ENCODE measurements at regions not wholly inside any gene's neighbourhood (a gene's known extent, or its start where the extent isn't known, plus 50 kb on each side); places are given as distances from the start of the nearest gene placed in this dataset.

DNA sequence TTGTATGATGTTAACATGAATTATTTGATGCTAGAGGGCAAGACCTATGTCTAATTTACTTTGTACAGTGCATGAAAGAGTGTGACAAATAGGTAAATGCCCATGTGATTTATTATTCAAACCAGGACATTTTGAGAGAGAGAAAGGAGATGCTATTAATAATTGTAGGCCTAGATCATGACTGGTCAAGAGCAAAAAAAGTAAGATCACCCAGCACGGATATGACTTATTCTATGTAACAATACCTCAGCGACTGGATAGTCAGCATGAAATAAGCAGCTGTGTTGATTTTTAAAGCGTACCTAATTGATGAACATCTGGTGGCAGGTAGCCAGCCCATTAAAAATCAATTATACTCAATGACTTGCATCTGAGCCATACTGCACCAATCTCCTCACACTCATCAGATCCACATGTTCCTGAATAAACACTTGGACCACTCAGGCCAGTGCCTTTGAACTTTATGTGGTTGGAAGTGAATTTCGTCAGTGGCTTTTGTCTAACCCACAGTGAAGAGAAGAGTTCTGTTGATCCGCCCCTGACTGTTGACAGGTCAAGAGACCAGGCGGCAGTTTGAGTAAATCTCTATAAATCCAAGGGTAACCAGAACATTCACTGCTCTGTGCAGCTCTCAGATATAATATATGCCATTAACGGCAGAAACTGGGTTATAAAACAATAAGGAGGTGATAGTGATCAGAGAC, 435.3 kb downstream of the MDFIC start:
- Histone ChIP-seq H2AFZ (ENCODE audit: low read depth, low read length) (no peak overlapping the region), H3K4me3 (ENCODE audit: insufficient read depth in 1 of 2, low read depth in 1 of 2, low read length in 2 of 2) (no peak overlapping the region), H3K9me3 (ENCODE audit: control insufficient read depth, low read length) (no peaks in the 10 kb centered on the region), H2AK5ac (ENCODE audit: low read length, severe bottlenecking) (no peak overlapping the region), H2BK120ac (ENCODE audit: low read depth, low read length) (no peak overlapping the region), H4K91ac (ENCODE audit: low read length) (no peak overlapping the region), H3K14ac (ENCODE audit: low read length in 2 of 2) (no peak overlapping the region), H3K18ac (ENCODE audit: low read depth in 1 of 2, low read length in 2 of 2) (no peak overlapping the region), H3K27ac (ENCODE audit: low read length, poor library complexity, severe bottlenecking) (no peak overlapping the region), H3K27me3 (ENCODE audit: control insufficient read depth in 1 of 2, insufficient read depth in 1 of 2, low read length in 2 of 2) (no peaks in the 10 kb centered on the region), H3K79me1 (replicated peaks; ENCODE audit: low read length, poor library complexity, severe bottlenecking) (no peaks in the 10 kb centered on the region), H2BK15ac (ENCODE audit: low read depth, poor library complexity, severe bottlenecking) (no peak overlapping the region), H3K23ac (ENCODE audit: low read length in 2 of 2) (no peak overlapping the region), H2BK12ac (ENCODE audit: low read length in 2 of 2) (no peak overlapping the region), H3K4ac (ENCODE audit: low read depth in 1 of 2, low read length in 2 of 2) (no peak overlapping the region), H3K36me3 (ENCODE audit: control insufficient read depth in 1 of 2, insufficient read depth in 2 of 2, low read depth in 1 of 2, low read length in 2 of 2) (no peaks in the 10 kb centered on the region), H3K4me1 (ENCODE audit: control insufficient read depth, insufficient read depth, low read depth, low read length) (no peaks in the 10 kb centered on the region), H3K9ac (ENCODE audit: low read length) (no peak overlapping the region), H3K4me2 (ENCODE audit: low read length, poor library complexity, severe bottlenecking) (no peak overlapping the region), H2BK5ac (ENCODE audit: low read depth, low read length, poor library complexity, severe bottlenecking) (no peak overlapping the region), H4K8ac (ENCODE audit: low read length) (no peak overlapping the region)
- 58% methylated on average over 7 of the region's 7 CpGs for WGBS
- DNase-seq: peak; percentile 6

DNA sequence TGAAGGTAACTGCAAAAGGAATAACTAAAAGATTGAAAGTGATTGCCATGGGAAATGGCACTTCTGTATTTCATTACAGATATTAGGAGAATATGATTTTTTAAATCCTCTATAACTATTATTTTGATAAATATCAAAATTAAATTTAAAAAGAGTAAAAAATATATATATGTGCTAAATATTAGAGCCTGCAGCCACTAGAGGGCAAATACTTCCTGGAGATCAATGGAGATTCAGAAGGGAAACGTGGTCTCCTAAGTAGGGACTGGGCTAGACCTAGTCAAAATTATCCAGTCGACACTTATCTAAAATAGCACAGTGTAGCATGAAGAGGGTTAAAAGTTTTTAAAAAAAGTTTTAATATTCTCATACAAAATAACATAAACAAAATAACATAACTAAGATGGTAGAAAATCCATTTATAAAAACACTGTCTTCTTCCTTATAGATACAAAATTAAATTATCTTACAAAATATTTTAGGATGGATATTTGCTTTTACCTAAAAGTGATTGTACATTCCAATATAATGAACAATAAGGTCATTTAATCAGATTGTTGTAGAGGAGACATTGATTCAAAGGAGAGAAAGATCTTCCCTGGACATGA, 434.3 kb downstream of the MDFIC start:
- no peak overlapping the region for H2AFZ ChIP-seq (ENCODE audit: low read depth, low read length)
- H4K91ac ChIP-seq (ENCODE audit: low read length): no peak overlapping the region
- H3K4me1 ChIP-seq (ENCODE audit: control insufficient read depth, insufficient read depth, low read depth, low read length): no peaks in the 10 kb centered on the region
- H3K36me3 ChIP-seq (ENCODE audit: control insufficient read depth in 1 of 2, insufficient read depth in 2 of 2, low read depth in 1 of 2, low read length in 2 of 2): no peaks in the 10 kb centered on the region
- H3K27me3 ChIP-seq (ENCODE audit: control insufficient read depth in 1 of 2, insufficient read depth in 1 of 2, low read length in 2 of 2): no peaks in the 10 kb centered on the region
- WGBS: 38% methylated on average over 1 of the region's 2 CpGs
- no peak overlapping the region for H3K4ac ChIP-seq (ENCODE audit: low read depth in 1 of 2, low read length in 2 of 2)
- no peak overlapping the region for H2BK15ac ChIP-seq (ENCODE audit: low read depth, poor library complexity, severe bottlenecking)
- H3K14ac ChIP-seq (ENCODE audit: low read length in 2 of 2): no peak overlapping the region
- no peak overlapping the region for H3K23ac ChIP-seq (ENCODE audit: low read length in 2 of 2)
- peak; percentile 14 for DNase-seq
- no peak overlapping the region for H2AK5ac ChIP-seq (ENCODE audit: low read length, severe bottlenecking)
- H4K8ac ChIP-seq (ENCODE audit: low read length): no peak overlapping the region
- H3K79me1 ChIP-seq (replicated peaks; ENCODE audit: low read length, poor library complexity, severe bottlenecking): no peaks in the 10 kb centered on the region
- H3K18ac ChIP-seq (ENCODE audit: low read depth in 1 of 2, low read length in 2 of 2): no peak overlapping the region
- no peak overlapping the region for H3K27ac ChIP-seq (ENCODE audit: low read length, poor library complexity, severe bottlenecking)
- no peak overlapping the region for H2BK5ac ChIP-seq (ENCODE audit: low read depth, low read length, poor library complexity, severe bottlenecking)
- H3K4me3 ChIP-seq (ENCODE audit: insufficient read depth in 1 of 2, low read depth in 1 of 2, low read length in 2 of 2): no peak overlapping the region
- H2BK12ac ChIP-seq (ENCODE audit: low read length in 2 of 2): no peak overlapping the region
- peak overlapping the region; percentile 22 for H3K9ac ChIP-seq (ENCODE audit: low read length)
- no peak overlapping the region for H3K4me2 ChIP-seq (ENCODE audit: low read length, poor library complexity, severe bottlenecking)
- no peaks in the 10 kb centered on the region for H3K9me3 ChIP-seq (ENCODE audit: control insufficient read depth, low read length)
- H2BK120ac ChIP-seq (ENCODE audit: low read depth, low read length): no peak overlapping the region

DNA sequence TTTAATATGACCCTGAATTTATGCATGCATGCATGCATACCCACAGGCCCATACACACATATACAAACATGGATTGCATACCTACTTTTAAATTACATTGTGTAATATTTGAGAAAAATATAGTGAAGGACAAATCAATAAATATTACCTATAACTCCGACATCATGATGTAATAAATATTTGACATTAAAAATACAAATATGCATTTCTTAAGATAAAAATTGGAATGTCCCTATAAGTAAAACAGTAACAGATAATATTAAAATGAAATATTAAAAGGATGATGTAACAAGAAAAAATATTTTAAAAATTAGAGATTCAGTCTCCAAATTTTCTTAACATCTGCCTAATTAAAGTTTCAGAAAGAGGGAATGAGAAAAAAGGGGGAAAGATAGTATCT, 433.0 kb downstream of the MDFIC start:
- Histone ChIP-seq H3K4me2 (ENCODE audit: low read length, poor library complexity, severe bottlenecking) (no peak overlapping the region), H4K91ac (ENCODE audit: low read length) (no peak overlapping the region), H2BK15ac (ENCODE audit: low read depth, poor library complexity, severe bottlenecking) (no peak overlapping the region), H3K9me3 (ENCODE audit: control insufficient read depth, low read length) (no peaks in the 10 kb centered on the region), H3K27ac (ENCODE audit: low read length, poor library complexity, severe bottlenecking) (no peak overlapping the region), H3K4me1 (ENCODE audit: control insufficient read depth, insufficient read depth, low read depth, low read length) (no peaks in the 10 kb centered on the region), H2AK5ac (ENCODE audit: low read length, severe bottlenecking) (no peak overlapping the region), H4K8ac (ENCODE audit: low read length) (no peak overlapping the region), H2AFZ (ENCODE audit: low read depth, low read length) (no peak overlapping the region), H3K14ac (ENCODE audit: low read length in 2 of 2) (no peak overlapping the region), H3K18ac (ENCODE audit: low read depth in 1 of 2, low read length in 2 of 2) (no peak overlapping the region), H3K36me3 (ENCODE audit: control insufficient read depth in 1 of 2, insufficient read depth in 2 of 2, low read depth in 1 of 2, low read length in 2 of 2) (no peaks in the 10 kb centered on the region), H3K4me3 (ENCODE audit: insufficient read depth in 1 of 2, low read depth in 1 of 2, low read length in 2 of 2) (no peak overlapping the region), H3K23ac (ENCODE audit: low read length in 2 of 2) (no peak overlapping the region), H2BK120ac (ENCODE audit: low read depth, low read length) (no peak overlapping the region), H2BK5ac (ENCODE audit: low read depth, low read length, poor library complexity, severe bottlenecking) (no peak overlapping the region), H3K4ac (ENCODE audit: low read depth in 1 of 2, low read length in 2 of 2) (no peak overlapping the region), H2BK12ac (ENCODE audit: low read length in 2 of 2) (no peak overlapping the region), H3K79me1 (replicated peaks; ENCODE audit: low read length, poor library complexity, severe bottlenecking) (no peaks in the 10 kb centered on the region), H3K27me3 (ENCODE audit: control insufficient read depth in 1 of 2, insufficient read depth in 1 of 2, low read length in 2 of 2) (no peaks in the 10 kb centered on the region), H3K9ac (ENCODE audit: low read length) (no peak overlapping the region)
- DNase-seq: no peak
- WGBS: no CpG with 5 or more reads among the region's 1 CpG

DNA sequence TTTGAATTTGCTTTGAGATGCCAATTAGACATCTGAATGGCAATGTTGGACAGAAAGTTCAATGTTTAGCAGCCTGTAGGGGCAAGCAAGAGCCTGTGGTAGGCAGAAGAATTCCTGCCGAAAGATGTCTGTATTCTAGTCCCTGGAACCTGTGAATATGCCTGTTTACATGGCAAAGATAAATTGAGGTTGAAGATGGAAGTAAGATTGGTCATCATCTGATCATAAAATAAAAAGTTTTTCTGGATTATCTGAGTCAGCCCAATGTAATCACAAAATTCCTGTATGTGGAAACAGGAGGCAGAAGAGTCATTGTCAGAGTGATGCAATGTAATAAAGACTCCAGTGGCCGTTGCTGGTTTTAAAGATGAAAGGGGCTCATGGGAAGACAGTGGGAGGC, 430.5 kb downstream of the MDFIC start:
- Histone ChIP-seq H3K18ac (ENCODE audit: low read depth in 1 of 2, low read length in 2 of 2) (no peak overlapping the region), H3K23ac (ENCODE audit: low read length in 2 of 2) (no peak overlapping the region), H3K4me2 (ENCODE audit: low read length, poor library complexity, severe bottlenecking) (no peak overlapping the region), H3K9ac (ENCODE audit: low read length) (peak overlapping the region; percentile 70), H3K9me3 (ENCODE audit: control insufficient read depth, low read length) (no peaks in the 10 kb centered on the region), H3K4ac (ENCODE audit: low read depth in 1 of 2, low read length in 2 of 2) (no peak overlapping the region), H2AFZ (ENCODE audit: low read depth, low read length) (no peak overlapping the region), H4K8ac (ENCODE audit: low read length) (no peak overlapping the region), H4K91ac (ENCODE audit: low read length) (no peak overlapping the region), H3K4me3 (ENCODE audit: insufficient read depth in 1 of 2, low read depth in 1 of 2, low read length in 2 of 2) (no peak overlapping the region), H3K4me1 (ENCODE audit: control insufficient read depth, insufficient read depth, low read depth, low read length) (no peaks in the 10 kb centered on the region), H3K27ac (ENCODE audit: low read length, poor library complexity, severe bottlenecking) (no peak overlapping the region), H3K14ac (ENCODE audit: low read length in 2 of 2) (no peak overlapping the region), H2AK5ac (ENCODE audit: low read length, severe bottlenecking) (no peak overlapping the region), H3K79me1 (replicated peaks; ENCODE audit: low read length, poor library complexity, severe bottlenecking) (no peaks in the 10 kb centered on the region), H2BK120ac (ENCODE audit: low read depth, low read length) (no peak overlapping the region), H2BK15ac (ENCODE audit: low read depth, poor library complexity, severe bottlenecking) (no peak overlapping the region), H3K27me3 (ENCODE audit: control insufficient read depth in 1 of 2, insufficient read depth in 1 of 2, low read length in 2 of 2) (no peaks in the 10 kb centered on the region), H2BK12ac (ENCODE audit: low read length in 2 of 2) (no peak overlapping the region), H3K36me3 (ENCODE audit: control insufficient read depth in 1 of 2, insufficient read depth in 2 of 2, low read depth in 1 of 2, low read length in 2 of 2) (no peaks in the 10 kb centered on the region), H2BK5ac (ENCODE audit: low read depth, low read length, poor library complexity, severe bottlenecking) (no peak overlapping the region)
- DNase-seq: peak; percentile 83
- 60% methylated on average over 2 of the region's 2 CpGs for WGBS
